HG02763 (cell line): ENCODE measurements at regions not wholly inside any gene's neighbourhood (a gene's known extent, or its start where the extent isn't known, plus 50 kb on each side); places are given as distances from the start of the nearest gene placed in this dataset.

Source experiments
- ATAC-seq: cut with Tn5 transposase; IDR thresholded peaks from one replicate; pipeline ENCODE4 v1.9.1; 2021; ENCODE audit warnings: mild to moderate bottlenecking, moderate library complexity; ENCODE audit not compliant: unreplicated experiment

GRCh38 chr12:13451776-13452175 lies 255.2 kb downstream of the EMP1 start:
- ATAC-seq = no peak

- ATAC-seq = no peak
These were observed 253.9 kb downstream of the EMP1 start for GRCh38 chr12:13450231-13451080.

- no peak for ATAC-seq
These were observed 247.6 kb downstream of the EMP1 start for GRCh38 chr12:13444076-13444475.

- ATAC-seq = no peak
These were observed 247.0 kb downstream of the EMP1 start for GRCh38 chr12:13443498-13443897.

DNA sequence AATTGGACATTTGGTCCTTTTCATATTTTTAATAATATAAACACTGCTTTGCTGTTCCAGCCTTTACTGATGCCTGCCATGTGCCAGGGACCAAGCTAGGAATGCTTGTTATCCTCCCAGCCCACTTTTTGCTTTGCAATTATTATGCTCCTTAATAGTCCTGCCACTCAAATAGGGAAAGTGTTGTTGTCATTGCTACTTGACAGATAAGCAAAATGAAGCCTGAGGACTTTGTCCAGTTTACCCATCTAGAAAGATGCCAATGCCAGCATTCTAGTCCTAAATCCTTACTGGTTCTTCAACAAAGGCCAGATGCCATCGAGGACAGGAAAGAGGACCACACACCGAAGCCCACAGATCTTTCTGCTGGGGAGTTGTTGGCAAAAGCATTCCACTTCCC lies 246.5 kb downstream of the EMP1 start:
- no peak for ATAC-seq

DNA sequence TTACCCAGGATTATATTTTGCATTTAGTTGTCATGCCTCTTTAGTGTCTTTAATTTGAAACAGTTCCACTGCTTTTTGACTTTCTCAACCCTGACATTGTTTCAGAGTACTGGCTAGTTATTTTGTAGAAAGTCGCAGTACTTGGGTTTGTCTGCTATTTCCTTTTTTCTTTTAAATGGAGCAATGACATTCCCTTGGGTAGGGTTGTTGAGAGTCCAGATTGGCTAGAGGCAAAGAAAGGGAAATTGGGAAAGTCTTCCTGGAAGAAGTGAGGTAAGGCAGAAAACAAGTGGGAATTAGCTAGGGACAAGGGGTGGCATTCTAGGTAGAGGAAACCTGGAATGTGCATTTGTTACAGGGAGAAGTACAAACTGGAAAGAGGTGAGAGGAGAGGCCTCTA lies 245.9 kb downstream of the EMP1 start:
- ATAC-seq = no peak

- no peak for ATAC-seq
These were observed 244.3 kb downstream of the EMP1 start for GRCh38 chr12:13440844-13441243.

GRCh38 chr12:13437541-13437940 lies 241.0 kb downstream of the EMP1 start:
- no peak for ATAC-seq

- no peak for ATAC-seq
These were observed 240.3 kb downstream of the EMP1 start for GRCh38 chr12:13436696-13437391.

GRCh38 chr12:13436182-13436581 lies 239.7 kb downstream of the EMP1 start:
- ATAC-seq = no peak

GRCh38 chr12:13435235-13435933 lies 238.9 kb downstream of the EMP1 start:
- ATAC-seq = no peak

DNA sequence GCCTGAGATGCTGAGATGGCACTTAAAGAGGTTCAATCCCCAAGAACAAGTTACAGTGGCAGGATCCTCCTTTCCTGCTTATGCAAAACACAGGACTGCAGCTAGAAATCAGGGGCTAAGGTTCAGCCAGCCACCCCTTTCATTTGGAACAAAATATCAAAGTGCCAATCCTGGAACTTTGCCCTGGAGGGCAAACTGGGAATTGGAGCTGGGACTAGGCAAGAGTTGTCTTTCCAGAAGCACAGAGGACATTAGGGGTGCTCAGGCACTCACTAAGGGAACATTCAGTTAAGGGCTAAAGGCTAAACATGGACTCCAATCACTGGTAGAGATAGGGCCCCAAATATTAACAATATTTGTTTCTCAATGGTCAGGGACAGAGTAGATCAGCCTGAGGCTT lies 237.2 kb downstream of the EMP1 start:
- ATAC-seq = no peak

GRCh38 chr12:13431041-13431440 lies 234.5 kb downstream of the EMP1 start:
- no peak for ATAC-seq

DNA sequence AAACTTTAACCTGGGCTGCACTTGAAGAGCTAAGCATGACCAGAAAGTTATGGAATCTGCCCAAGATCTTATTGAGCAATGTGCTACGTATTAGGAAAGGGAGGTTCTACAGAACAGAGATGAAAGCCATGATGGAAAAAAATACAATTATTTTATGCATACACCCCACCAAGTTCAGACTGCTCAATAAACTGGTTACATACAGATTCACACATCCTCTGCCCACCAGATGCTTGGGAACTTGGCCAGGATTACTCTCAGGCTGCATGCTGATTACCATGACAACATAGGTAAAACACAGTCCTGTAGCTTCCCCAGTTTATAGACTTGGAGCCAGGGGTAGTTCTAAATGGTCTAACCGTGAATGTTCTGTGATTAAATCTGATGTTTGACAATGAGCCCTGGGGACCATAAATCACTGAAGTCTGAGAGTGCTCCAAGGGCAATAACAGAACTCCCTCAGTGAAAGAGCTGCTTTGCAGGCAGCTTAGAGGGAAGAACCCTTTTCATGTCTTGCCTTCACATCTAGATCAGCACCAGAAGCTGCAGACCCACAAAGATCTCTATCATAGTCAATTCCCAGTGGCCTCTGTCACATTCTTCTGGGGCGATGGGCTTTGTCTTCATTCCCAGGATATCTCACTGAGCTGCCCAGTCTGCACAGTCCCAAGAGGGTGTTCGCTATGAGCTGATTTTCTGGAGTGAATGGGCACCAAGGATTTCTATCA lies 232.2 kb downstream of the EMP1 start:
- no peak for ATAC-seq

DNA sequence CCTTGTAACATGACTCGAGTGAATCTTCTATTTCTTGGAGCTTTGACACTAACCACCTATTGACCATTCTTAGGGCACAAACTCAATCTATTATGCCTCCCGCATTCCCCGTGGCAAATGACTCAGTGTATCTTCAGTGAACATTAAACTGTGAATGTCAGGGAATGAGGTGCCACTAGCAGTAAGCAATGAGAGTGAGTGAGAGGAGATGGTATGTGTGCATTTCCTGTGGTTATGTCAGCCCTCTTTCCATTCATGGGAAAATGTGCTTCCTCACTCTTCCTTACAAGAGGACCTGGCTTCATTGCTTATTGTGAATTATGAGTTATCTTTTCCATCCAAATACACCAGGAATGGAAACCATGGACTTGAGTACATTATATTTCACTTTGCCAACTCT lies 229.2 kb downstream of the EMP1 start:
- ATAC-seq = no peak

- ATAC-seq = no peak
These were observed 225.8 kb downstream of the EMP1 start for GRCh38 chr12:13422291-13422690.

- no peak for ATAC-seq
These were observed 221.0 kb downstream of the EMP1 start for GRCh38 chr12:13417516-13417915.

DNA sequence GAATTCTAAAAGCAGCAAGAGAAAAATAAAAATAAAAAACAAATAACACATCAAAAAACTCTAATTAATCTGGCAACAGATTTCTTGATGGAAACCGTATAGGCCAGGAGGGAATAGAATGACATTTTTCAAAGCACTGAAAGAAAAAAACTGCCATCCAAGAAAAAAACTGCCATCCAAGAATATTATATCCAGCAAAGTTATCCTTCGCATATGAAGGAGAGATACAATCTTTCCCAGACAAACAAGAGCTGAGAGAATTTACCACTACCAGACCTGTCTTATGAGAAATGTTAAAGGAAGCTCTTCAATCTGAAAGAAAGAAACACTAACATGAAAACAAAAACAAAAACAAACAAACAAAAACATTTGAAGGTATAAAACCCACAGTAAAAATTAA lies 214.8 kb downstream of the EMP1 start:
- ATAC-seq = no peak

- no peak for ATAC-seq
These were observed 209.6 kb downstream of the EMP1 start for GRCh38 chr12:13405961-13406703.
